PC-9 (cell line): ENCODE measurements at regions not wholly inside any gene's neighbourhood (a gene's known extent, or its start where the extent isn't known, plus 50 kb on each side); places are given as distances from the start of the nearest gene placed in this dataset.

Experiments
- BruUV-seq: library from RNA; stranded (reverse); fragments of 400-500 nt; replicated peaks from 2 replicates; lab custom pipeline; 2021; lab: Mats Ljungman, UMichigan
- CTCF ChIA-PET: fragments of 300-600 bp; sonication (Branson Sonifier 250); formaldehyde crosslinking; loops from one replicate; lab custom pipeline; 2022; ENCODE audit warnings: antibody characterized with exemption; lab: Charles Lee
- POLR2A ChIA-PET: fragments of 300-600 bp; sonication (Branson Sonifier 250); formaldehyde crosslinking; loops from one replicate; lab custom pipeline; 2022; ENCODE audit warnings: antibody characterized with exemption; ENCODE audit not compliant: unreplicated experiment; lab: Charles Lee
- DNase-seq, 2 experiments: peaks; one replicate each; pipeline versions ENCODE4 v3.0.0 to v3.0.0-alpha.2; 2015 to 2022; ENCODE audit warnings: mixed read lengths in 1 of 2
- H2AFZ ChIP-seq: fragments of 200-600 bp; sonication (generic); 2 replicates; pipeline ENCODE4 v1.8.1; 2017; ENCODE audit warnings: antibody characterized with exemption
- H3F3A ChIP-seq: fragments of 200-600 bp; sonication (generic); 2 replicates; pipeline ENCODE4 v1.8.1; 2017; ENCODE audit warnings: antibody characterized with exemption, mild to moderate bottlenecking, low read depth; ENCODE audit not compliant: insufficient read depth
- H3K27ac ChIP-seq: fragments of 200-600 bp; sonication (generic); 2 replicates; pipeline ENCODE4 v1.6.1; 2016; ENCODE audit warnings: mixed run types
- H3K27me3 ChIP-seq: fragments of 200-600 bp; sonication (generic); 2 replicates; pipeline ENCODE4 v1.6.1; 2016; ENCODE audit warnings: low read depth, mixed run types; ENCODE audit not compliant: insufficient read depth
- H3K36me3 ChIP-seq: fragments of 200-600 bp; sonication (generic); 2 replicates; pipeline ENCODE4 v1.6.1; 2016; ENCODE audit warnings: low read depth, mixed run types
- H3K4me1 ChIP-seq: fragments of 200-600 bp; sonication (generic); replicated peaks from 2 replicates; pipeline ENCODE4 v1.6.1; 2016; ENCODE audit warnings: mixed run types; ENCODE audit not compliant: insufficient read depth
- H3K4me2 ChIP-seq: fragments of 200-600 bp; sonication (generic); 2 replicates; pipeline ENCODE4 v1.6.1; 2017; ENCODE audit warnings: mixed run types
- H3K4me3 ChIP-seq: fragments of 200-600 bp; sonication (generic); 2 replicates; pipeline ENCODE4 v1.6.1; 2016; ENCODE audit warnings: mixed run types
- H3K79me2 ChIP-seq: fragments of 200-600 bp; sonication (generic); 2 replicates; pipeline ENCODE4 v1.6.1; 2017; ENCODE audit warnings: low read depth, mixed run types
- H3K9me2 ChIP-seq: fragments of 200-600 bp; sonication (generic); 2 replicates; pipeline ENCODE4 v1.8.1; 2017; ENCODE audit warnings: mild to moderate bottlenecking; ENCODE audit not compliant: insufficient read depth
- H3K9me3 ChIP-seq: fragments of 200-600 bp; sonication (generic); 2 replicates; pipeline ENCODE4 v1.8.1; 2016; ENCODE audit warnings: low read depth; ENCODE audit not compliant: insufficient read depth
- H4K20me1 ChIP-seq: fragments of 200-600 bp; sonication (generic); 2 replicates; pipeline ENCODE4 v1.8.1; 2017; ENCODE audit not compliant: insufficient read depth
- EZH2 ChIP-seq: fragments of 200-600 bp; sonication (generic); IDR thresholded peaks from 2 replicates; pipeline ENCODE4 v1.8.0; 2017; ENCODE audit warnings: antibody characterized with exemption, low read depth
- intact Hi-C: fragments of 100-400 bp; cut with micrococcal nuclease; formaldehyde crosslinking; loops from one replicate; pipeline ENCODE4 v1.10.0; 2022; ENCODE audit not compliant: unreplicated experiment
- TF ChIP-seq, protein P1 (sequence below): fragments of 200-600 bp; sonication (generic); conservative IDR thresholded peaks from 2 replicates; pipeline ENCODE4 v1.6.1; 2017; ENCODE audit warnings: mixed run types, antibody characterized with exemption, mild to moderate bottlenecking, moderate library complexity

DNA sequence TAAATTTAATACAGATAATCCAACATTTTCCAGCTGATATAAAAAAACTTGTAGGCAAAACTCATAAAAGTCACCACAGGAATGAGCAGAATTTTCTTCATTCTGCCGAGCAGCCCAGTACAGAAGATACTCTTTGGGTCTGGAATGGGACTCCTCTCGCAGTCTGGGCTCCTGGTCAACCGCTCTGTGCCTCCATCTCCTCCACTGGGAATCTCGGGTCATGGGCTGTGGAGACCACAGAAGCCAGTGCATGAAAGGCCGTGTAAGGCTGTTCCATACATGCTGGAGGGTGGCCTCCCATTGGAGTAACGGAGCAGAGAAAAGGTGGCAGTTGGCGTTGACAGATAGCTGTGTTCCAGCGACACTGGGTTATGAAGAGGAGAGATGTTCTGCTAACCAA is 616.4 kb upstream of the MGMT start:
- H3F3A ChIP-seq, result no peaks in the 10 kb centered on the region
- no TSS peak for BruUV-seq

DNA sequence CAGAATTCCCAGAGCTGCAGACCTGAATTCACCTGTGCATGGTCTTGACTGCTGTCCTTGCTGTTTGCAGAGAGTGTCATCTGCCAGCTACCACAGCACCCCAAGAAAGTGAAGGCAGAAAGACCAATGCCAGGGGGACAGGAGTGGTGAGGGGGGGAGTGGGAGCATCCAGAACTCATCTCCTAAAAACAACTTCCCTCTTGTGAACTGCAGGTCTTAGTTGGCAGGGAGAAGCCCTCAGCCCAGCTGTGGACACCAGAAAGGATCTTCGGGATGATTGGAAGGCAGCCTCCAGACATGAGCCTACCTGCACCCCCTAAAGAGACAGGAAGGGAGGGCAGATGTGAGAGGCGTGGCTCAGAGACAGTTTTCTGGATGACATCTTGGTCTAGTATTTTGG is 615.8 kb upstream of the MGMT start:
- no peaks in the 10 kb centered on the region for H3K9me3 ChIP-seq
- no peak for TF ChIP-seq EZH2
- TF ChIP-seq, protein P1, sequence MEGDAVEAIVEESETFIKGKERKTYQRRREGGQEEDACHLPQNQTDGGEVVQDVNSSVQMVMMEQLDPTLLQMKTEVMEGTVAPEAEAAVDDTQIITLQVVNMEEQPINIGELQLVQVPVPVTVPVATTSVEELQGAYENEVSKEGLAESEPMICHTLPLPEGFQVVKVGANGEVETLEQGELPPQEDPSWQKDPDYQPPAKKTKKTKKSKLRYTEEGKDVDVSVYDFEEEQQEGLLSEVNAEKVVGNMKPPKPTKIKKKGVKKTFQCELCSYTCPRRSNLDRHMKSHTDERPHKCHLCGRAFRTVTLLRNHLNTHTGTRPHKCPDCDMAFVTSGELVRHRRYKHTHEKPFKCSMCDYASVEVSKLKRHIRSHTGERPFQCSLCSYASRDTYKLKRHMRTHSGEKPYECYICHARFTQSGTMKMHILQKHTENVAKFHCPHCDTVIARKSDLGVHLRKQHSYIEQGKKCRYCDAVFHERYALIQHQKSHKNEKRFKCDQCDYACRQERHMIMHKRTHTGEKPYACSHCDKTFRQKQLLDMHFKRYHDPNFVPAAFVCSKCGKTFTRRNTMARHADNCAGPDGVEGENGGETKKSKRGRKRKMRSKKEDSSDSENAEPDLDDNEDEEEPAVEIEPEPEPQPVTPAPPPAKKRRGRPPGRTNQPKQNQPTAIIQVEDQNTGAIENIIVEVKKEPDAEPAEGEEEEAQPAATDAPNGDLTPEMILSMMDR, result no peak
- BruUV-seq, result no TSS peak

More for the DNA sequence above, 616.4 kb upstream of the MGMT start:
- Histone ChIP-seq H2AFZ (no peak overlapping the region), H3K9me2 (no peaks in the 10 kb centered on the region), H3K4me1 (no peaks in the 10 kb centered on the region), H3K36me3 (no peaks in the 10 kb centered on the region), H3K9me3 (no peaks in the 10 kb centered on the region), H4K20me1 (no peaks in the 10 kb centered on the region), H3K4me3 (no peak overlapping the region), H3K27ac (no peak overlapping the region), H3K27me3 (peaks cover 8% of the 10 kb centered on the region; the same call in 1 of the 2 replicates), H3K4me2 (no peak overlapping the region), H3K79me2 (no peaks in the 10 kb centered on the region)
- ChIA-PET CTCF (no interaction called here), POLR2A (no interaction called here)
- no peak for DNase-seq
- intact Hi-C loops, result no loop called here
- TF ChIP-seq, protein P1, result no peak
- TF ChIP-seq EZH2, result no peak

DNA sequence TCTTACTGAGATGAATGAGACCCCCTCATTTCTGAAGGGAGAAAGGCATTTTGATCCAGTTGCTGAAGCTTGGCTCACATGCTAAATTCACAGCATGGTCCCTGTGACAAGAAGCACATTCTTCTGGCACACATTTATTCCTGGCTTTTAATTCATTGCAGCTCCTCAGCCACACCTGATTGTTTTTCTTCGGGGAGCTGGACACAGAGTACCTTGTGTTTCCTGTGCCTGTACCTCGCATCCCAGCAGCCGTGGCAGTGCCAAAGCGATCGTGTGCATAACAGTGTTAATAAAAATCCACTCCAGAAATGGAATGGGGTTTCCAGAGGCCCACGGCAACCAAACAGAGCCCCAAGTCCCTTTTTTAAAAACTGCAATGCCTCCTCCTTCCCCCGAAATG is 615.3 kb upstream of the MGMT start:
- Histone ChIP-seq H2AFZ (no peak overlapping the region), H3K27me3 (peaks cover 8% of the 10 kb centered on the region; the same call in 1 of the 2 replicates), H4K20me1 (no peaks in the 10 kb centered on the region), H3K9me2 (no peaks in the 10 kb centered on the region), H3K79me2 (no peaks in the 10 kb centered on the region), H3K4me3 (no peak overlapping the region), H3F3A (no peaks in the 10 kb centered on the region), H3K27ac (no peak overlapping the region), H3K36me3 (no peaks in the 10 kb centered on the region), H3K4me2 (no peak overlapping the region), H3K9me3 (no peaks in the 10 kb centered on the region), H3K4me1 (no peaks in the 10 kb centered on the region)
- no peak for DNase-seq
- POLR2A ChIA-PET, result no interaction called here
- CTCF ChIA-PET, result no interaction called here
- BruUV-seq, result no TSS peak
- intact Hi-C loops, result no loop called here
- TF ChIP-seq EZH2, result no peak
- TF ChIP-seq, protein P1, result no peak

More for the DNA sequence above, 615.8 kb upstream of the MGMT start:
- H3K36me3 ChIP-seq, result no peaks in the 10 kb centered on the region
- no peaks in the 10 kb centered on the region for H3K4me1 ChIP-seq
- no peak overlapping the region for H3K4me3 ChIP-seq
- H4K20me1 ChIP-seq, result no peaks in the 10 kb centered on the region
- no peak overlapping the region for H3K4me2 ChIP-seq
- H2AFZ ChIP-seq, result no peak overlapping the region
- no peaks in the 10 kb centered on the region for H3F3A ChIP-seq
- no peak overlapping the region for H3K27ac ChIP-seq
- intact Hi-C loops, result no loop called here
- peaks cover 8% of the 10 kb centered on the region; the same call in 1 of the 2 replicates for H3K27me3 ChIP-seq
- ChIA-PET CTCF (no interaction called here), POLR2A (no interaction called here)
- H3K9me2 ChIP-seq, result no peaks in the 10 kb centered on the region
- H3K79me2 ChIP-seq, result no peaks in the 10 kb centered on the region
- no peak for DNase-seq
